Upper lobe of left lung (tissue), 6 donors: ENCODE measurements at regions not wholly inside any gene's neighbourhood (a gene's known extent, or its start where the extent isn't known, plus 50 kb on each side); places are given as distances from the start of the nearest gene placed in this dataset.

Source experiments
- ATAC-seq, 2 donors: fragments of 200-7000 bp; cut with Tn5 transposase; one replicate each; pipeline ENCODE4 v1.9.1; 2022; ENCODE audit warnings: mild to moderate bottlenecking in 2 of 2, moderate library complexity in 2 of 2; ENCODE audit not compliant: low FRiP score in 2 of 2
- DNase-seq, 2 donors: peaks; one replicate each; pipeline ENCODE4 v3.0.0-alpha.2; 2019 to 2020
- H3K27ac ChIP-seq, 4 donors: fragments of 200-600 bp; sonication (generic); one replicate each; pipeline ENCODE4 v1.5.1; 2016 to 2019
- H3K27me3 ChIP-seq, 4 donors: fragments of 200-600 bp; sonication (generic); one replicate each; pipeline ENCODE4 v1.5.1; 2017 to 2019
- H3K36me3 ChIP-seq, 4 donors: fragments of 200-600 bp; sonication (generic); one replicate each; pipeline ENCODE4 v1.5.1; 2016 to 2019
- H3K4me1 ChIP-seq, 4 donors: fragments of 200-600 bp; sonication (generic); one replicate each; pipeline ENCODE4 v1.5.1; 2018 to 2019
- H3K4me3 ChIP-seq, 4 donors: fragments of 200-600 bp; sonication (generic); one replicate each; pipeline ENCODE4 v1.5.1; 2017 to 2019; ENCODE audit warnings: mild to moderate bottlenecking in 2 of 4, moderate library complexity in 1 of 4
- H3K9me3 ChIP-seq, 4 donors: fragments of 200-600 bp; sonication (generic); one replicate each; pipeline ENCODE4 v1.5.1; 2018 to 2019
- EP300 ChIP-seq, 4 donors: sonication (generic); formaldehyde crosslinking; IDR thresholded peaks; one replicate each; pipeline ENCODE4 v1.5.1; 2017; ENCODE audit warnings: antibody characterized with exemption in 4 of 4, control low read depth in 2 of 4
- POLR2A ChIP-seq, 4 donors: fragments of 450-650 bp; IDR thresholded peaks; one replicate each; pipeline ENCODE4 v1.5.1; 2016 to 2017; ENCODE audit warnings: antibody characterized with exemption in 4 of 4, mild to moderate bottlenecking in 2 of 4
- POLR2AphosphoS5 ChIP-seq, 2 donors: sonication (generic); formaldehyde crosslinking; IDR thresholded peaks; one replicate each; pipeline ENCODE4 v1.5.1; 2017; ENCODE audit warnings: antibody characterized with exemption in 2 of 2
- WGBS, 2 donors: methylation state at CpG; one replicate each; pipeline ENCODE4 v1.1.5; 2017 to 2018; 5-methylcytosine and 5-hydroxymethylcytosine counted together
- TF ChIP-seq, protein P1 (sequence below), 6 experiments: fragments of 450-650 bp in 4 of 6; fragments of 200-600 bp in 2 of 6; sonication (generic) in 2 of 6; IDR thresholded peaks; one replicate each; pipeline ENCODE4 v1.5.1; 2016 to 2019; ENCODE audit warnings: antibody characterized with exemption in 6 of 6
- donor health status: DM: no; HTN: no; CAD: no; lungs with moderate emphysema.
- donor health status: DM: no; HTN: yes; CAD: no; lungs with severe emphysema.

DNA sequence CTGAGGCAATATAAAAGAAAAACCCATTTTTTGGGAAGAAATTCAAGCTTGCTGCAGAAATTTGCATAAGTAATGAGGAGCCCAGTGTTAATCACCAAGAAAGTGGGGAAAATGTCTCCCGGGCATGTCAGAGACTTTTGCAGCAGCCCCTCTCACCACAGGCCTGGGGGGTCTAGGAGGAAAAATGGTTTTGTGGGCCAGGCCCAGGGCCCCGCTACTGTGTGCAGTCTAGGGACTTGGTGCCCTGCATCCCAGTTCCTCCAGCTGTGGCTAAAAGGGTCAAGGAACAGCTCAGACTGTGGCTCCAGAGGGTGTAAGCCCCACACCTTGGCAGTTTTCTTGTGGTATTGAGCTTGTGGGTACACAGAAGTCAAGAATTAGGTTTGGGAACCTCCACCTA, 209.7 kb downstream of the HDGFL1 start:
- DNase-seq (no peak), ATAC-seq (no peak)
- Histone ChIP-seq H3K27me3 (no peaks in the 10 kb centered on the region), H3K27ac (no peak overlapping the region), H3K4me1 (no peaks in the 10 kb centered on the region), H3K4me3 (no peak overlapping the region), H3K36me3 (no peaks in the 10 kb centered on the region), H3K9me3 (peaks cover 0 to 22% (median 13%) of the 10 kb centered on the region in 4 donors)
- TF ChIP-seq POLR2A (IDR thresholded peaks at IDR 0.05) (no peak), EP300 (IDR thresholded peaks at IDR 0.05) (no peak), POLR2AphosphoS5 (IDR thresholded peaks at IDR 0.05) (no peak)
- TF ChIP-seq, protein P1, sequence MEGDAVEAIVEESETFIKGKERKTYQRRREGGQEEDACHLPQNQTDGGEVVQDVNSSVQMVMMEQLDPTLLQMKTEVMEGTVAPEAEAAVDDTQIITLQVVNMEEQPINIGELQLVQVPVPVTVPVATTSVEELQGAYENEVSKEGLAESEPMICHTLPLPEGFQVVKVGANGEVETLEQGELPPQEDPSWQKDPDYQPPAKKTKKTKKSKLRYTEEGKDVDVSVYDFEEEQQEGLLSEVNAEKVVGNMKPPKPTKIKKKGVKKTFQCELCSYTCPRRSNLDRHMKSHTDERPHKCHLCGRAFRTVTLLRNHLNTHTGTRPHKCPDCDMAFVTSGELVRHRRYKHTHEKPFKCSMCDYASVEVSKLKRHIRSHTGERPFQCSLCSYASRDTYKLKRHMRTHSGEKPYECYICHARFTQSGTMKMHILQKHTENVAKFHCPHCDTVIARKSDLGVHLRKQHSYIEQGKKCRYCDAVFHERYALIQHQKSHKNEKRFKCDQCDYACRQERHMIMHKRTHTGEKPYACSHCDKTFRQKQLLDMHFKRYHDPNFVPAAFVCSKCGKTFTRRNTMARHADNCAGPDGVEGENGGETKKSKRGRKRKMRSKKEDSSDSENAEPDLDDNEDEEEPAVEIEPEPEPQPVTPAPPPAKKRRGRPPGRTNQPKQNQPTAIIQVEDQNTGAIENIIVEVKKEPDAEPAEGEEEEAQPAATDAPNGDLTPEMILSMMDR (IDR thresholded peaks at IDR 0.05) = no peak
- WGBS, 2 donors = 94 to 100% methylated on average over 2 of the region's 2 CpGs

DNA sequence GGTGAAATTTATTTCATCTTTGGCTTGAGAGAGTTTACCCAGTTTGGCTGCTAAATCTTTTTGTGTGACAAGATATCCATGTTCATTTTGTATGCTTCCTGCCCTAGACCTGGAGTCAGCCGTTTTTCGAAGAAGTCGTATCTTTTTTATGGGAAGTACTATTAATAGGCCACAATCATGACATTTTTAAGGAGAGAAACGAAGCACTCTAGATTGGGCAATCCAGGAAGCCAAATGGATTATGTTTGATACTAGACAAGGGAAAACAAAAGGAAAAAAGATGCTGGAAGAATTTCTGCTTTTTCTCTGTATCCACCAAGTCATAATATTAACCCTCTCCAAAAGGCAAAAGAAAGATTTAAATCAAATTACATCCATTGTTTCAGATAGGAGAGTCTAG, 214.6 kb downstream of the HDGFL1 start:
- TF ChIP-seq EP300 (IDR thresholded peaks at IDR 0.05) (no peak), POLR2AphosphoS5 (IDR thresholded peaks at IDR 0.05) (no peak), POLR2A (IDR thresholded peaks at IDR 0.05) (no peak)
- TF ChIP-seq, protein P1 (IDR thresholded peaks at IDR 0.05) = no peak
- Histone ChIP-seq H3K27ac (no peak overlapping the region), H3K4me1 (no peaks in the 10 kb centered on the region), H3K27me3 (no peaks in the 10 kb centered on the region), H3K4me3 (no peak overlapping the region), H3K9me3 (peaks cover 0 to 12% (median 6%) of the 10 kb centered on the region in 4 donors), H3K36me3 (no peaks in the 10 kb centered on the region)
- ATAC-seq (no peak), DNase-seq (no peak)
- WGBS, 2 donors = 50 to 55% methylated on average over 4 of the region's 4 CpGs

DNA sequence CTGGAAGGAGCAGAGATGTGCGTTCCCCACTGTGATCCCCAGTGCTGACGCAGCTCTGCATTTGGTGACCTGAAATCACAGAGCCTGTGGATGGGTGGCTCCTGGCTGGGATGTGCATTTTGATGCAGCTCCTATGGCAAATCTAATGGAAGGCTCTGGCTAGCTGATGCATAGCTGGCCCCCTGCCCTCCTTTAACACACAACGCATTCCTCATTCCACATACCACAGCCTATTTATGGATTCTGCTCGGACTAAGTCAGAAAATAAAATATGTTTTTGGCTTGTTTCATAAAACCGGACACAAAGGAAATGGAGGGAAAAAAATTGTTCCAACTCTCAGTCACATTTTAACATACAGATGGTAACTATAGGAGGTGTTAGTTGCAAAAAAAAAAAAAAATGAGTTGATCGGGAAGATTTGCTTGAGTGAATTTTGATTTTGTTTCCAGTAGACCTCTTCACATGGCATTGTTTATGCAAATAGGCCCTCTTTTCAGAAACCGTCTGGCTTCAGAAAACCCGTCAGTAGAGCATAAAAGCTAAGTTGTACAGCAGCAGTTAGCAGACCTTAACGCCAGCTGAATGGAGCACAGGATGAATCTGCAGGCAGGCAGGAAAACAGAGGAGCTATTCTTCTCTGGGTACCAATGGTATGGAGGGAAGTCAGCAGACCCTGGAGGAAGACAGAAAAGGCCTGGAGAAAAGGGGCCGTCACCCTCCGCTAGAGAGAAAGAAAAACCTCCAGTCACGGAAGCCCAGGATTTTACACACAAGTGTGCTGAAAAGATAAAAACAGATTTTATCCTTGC, 215.4 kb downstream of the HDGFL1 start:
- Histone ChIP-seq H3K36me3 (no peaks in the 10 kb centered on the region), H3K4me3 (no peak overlapping the region), H3K27me3 (no peaks in the 10 kb centered on the region), H3K27ac (no peak overlapping the region), H3K9me3 (peaks cover 0 to 4% (median 0%) of the 10 kb centered on the region in 4 donors), H3K4me1 (no peaks in the 10 kb centered on the region)
- TF ChIP-seq, protein P1 (IDR thresholded peaks at IDR 0.05) = no peak
- no peak for TF ChIP-seq POLR2A (IDR thresholded peaks at IDR 0.05)
- no peak for TF ChIP-seq POLR2AphosphoS5 (IDR thresholded peaks at IDR 0.05)
- TF ChIP-seq EP300 (IDR thresholded peaks at IDR 0.05) = no peak
- no peak for ATAC-seq
- DNase-seq = no peak
- 77 to 81% methylated on average over 12 of the region's 12 CpGs for WGBS, 2 donors

DNA sequence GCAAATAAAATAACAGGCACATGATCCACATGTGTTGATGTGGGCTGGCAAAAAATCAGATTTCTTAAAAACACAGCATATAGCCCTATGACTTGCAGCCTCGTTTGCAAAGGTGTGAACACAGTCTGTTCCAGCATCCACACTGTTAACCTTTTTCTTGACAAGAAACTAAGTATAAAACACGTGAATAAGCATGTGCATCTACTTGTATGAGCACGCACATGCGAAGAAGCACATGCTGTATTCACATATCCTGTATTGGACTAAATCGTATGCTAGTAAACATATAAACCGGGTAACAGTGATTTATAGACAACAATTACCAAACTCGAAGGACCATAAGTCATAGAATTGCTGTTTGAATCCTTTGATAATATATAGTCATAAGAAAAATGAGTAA, 218.7 kb downstream of the HDGFL1 start:
- H3K4me3 ChIP-seq = no peak overlapping the region
- ATAC-seq (no peak), DNase-seq (no peak)
- 87 to 93% methylated on average over 7 of the region's 7 CpGs for WGBS, 2 donors
- no peak overlapping the region for H3K27ac ChIP-seq
- no peak for TF ChIP-seq POLR2AphosphoS5 (IDR thresholded peaks at IDR 0.05)
- TF ChIP-seq, protein P1 (IDR thresholded peaks at IDR 0.05) = no peak
- TF ChIP-seq POLR2A (IDR thresholded peaks at IDR 0.05) = no peak
- TF ChIP-seq EP300 (IDR thresholded peaks at IDR 0.05) = no peak
- H3K4me1 ChIP-seq = no peaks in the 10 kb centered on the region
- H3K27me3 ChIP-seq = no peaks in the 10 kb centered on the region
- H3K9me3 ChIP-seq = no peaks in the 10 kb centered on the region
- no peaks in the 10 kb centered on the region for H3K36me3 ChIP-seq

DNA sequence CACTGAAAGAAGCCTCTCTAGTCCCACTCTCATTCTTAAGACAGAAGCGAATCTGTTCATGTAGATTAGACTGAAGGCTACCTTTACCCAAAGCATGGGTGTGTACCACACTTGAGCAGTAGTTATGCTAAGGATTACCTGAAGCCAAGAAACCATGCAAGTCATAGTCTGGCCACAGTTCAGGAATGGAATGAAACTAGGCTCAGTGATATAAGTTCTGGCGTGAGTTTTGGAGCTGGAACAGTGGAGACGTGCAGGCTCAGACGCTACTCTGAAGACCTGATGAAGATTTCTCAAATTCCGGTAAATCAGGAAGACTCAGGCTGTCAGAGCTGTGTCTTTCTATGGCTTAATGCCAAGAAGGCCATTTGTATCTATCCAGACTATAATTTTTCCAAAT, 219.9 kb downstream of the HDGFL1 start:
- DNase-seq = no peak
- Histone ChIP-seq H3K27ac (no peak overlapping the region), H3K4me1 (no peaks in the 10 kb centered on the region), H3K27me3 (no peaks in the 10 kb centered on the region), H3K9me3 (peaks cover 0 to 1% (median 0%) of the 10 kb centered on the region in 4 donors), H3K36me3 (no peaks in the 10 kb centered on the region), H3K4me3 (no peak overlapping the region)
- TF ChIP-seq EP300 (IDR thresholded peaks at IDR 0.05) = no peak
- no peak for TF ChIP-seq POLR2AphosphoS5 (IDR thresholded peaks at IDR 0.05)
- no peak for TF ChIP-seq POLR2A (IDR thresholded peaks at IDR 0.05)
- TF ChIP-seq, protein P1 (IDR thresholded peaks at IDR 0.05) = no peak
- WGBS, 2 donors = 79 to 81% methylated on average over 5 of the region's 5 CpGs
- ATAC-seq = no peak
